ENCODE measurements at regions not wholly inside any gene's neighbourhood (a gene's known extent, or its start where the extent isn't known, plus 50 kb on each side); places are given as distances from the start of the nearest gene placed in this dataset.

GRCh38 chr9:1490341-1491232, 440.4 kb downstream of the DMRT2 start:
- ChIA-PET CTCF (ENCODE audit: unreplicated experiment) (no interaction called here), POLR2A (interaction anchor here (0.7 kb wide), 1 partner anchor 510 kb away, joined by 4 read pairs; no protein-coding TSS in a partner anchor)
- TF ChIP-seq CTCF (conservative IDR thresholded peaks at IDR 0.05; ENCODE audit: low read length) (no peak), EZH2phosphoT487 (IDR thresholded peaks at IDR 0.05; ENCODE audit: borderline replicate concordance, low read depth, low read length) (no peak)
- Histone ChIP-seq H3K4me3 (ENCODE audit: low read depth, low read length, poor library complexity, severe bottlenecking) (no peak overlapping the region), H3K27ac (ENCODE audit: low read depth, low read length, poor library complexity, severe bottlenecking) (no peak overlapping the region), H4K20me1 (ENCODE audit: insufficient read depth, low read length) (no peaks in the 10 kb centered on the region), H3K9me3 (ENCODE audit: low read length) (no peaks in the 10 kb centered on the region), H3K36me3 (ENCODE audit: insufficient read depth, low read length) (no peaks in the 10 kb centered on the region), H3K79me2 (ENCODE audit: insufficient read depth, low read depth, low read length) (no peaks in the 10 kb centered on the region), H2AFZ (ENCODE audit: low read length) (no peak overlapping the region), H3K4me2 (ENCODE audit: low read length) (no peak overlapping the region), H3K9me2 (ENCODE audit: insufficient read depth, low read length) (no peaks in the 10 kb centered on the region), H3K4me1 (ENCODE audit: insufficient read depth, low read length, poor library complexity, severe bottlenecking) (no peaks in the 10 kb centered on the region)
- BruUV-seq (replicated peaks): no TSS peak
- no peak for DNase-seq (ENCODE audit: low spot score)
- intact Hi-C loops (cut with micrococcal nuclease; ENCODE audit: unreplicated experiment): no loop called here

GRCh38 chr9:1492156-1492555, 442.0 kb downstream of the DMRT2 start:
- POLR2A ChIA-PET: interaction anchor here (0.9 kb wide), 1 partner anchor 252 kb away, joined by 3 read pairs; no protein-coding TSS in a partner anchor
- BruUV-seq (replicated peaks): no TSS peak
- Histone ChIP-seq H3K79me2 (ENCODE audit: insufficient read depth, low read depth, low read length) (no peaks in the 10 kb centered on the region), H3K4me2 (ENCODE audit: low read length) (no peak overlapping the region), H3K36me3 (ENCODE audit: insufficient read depth, low read length) (no peaks in the 10 kb centered on the region), H4K20me1 (ENCODE audit: insufficient read depth, low read length) (no peaks in the 10 kb centered on the region), H3K4me3 (ENCODE audit: low read depth, low read length, poor library complexity, severe bottlenecking) (no peak overlapping the region), H3K27ac (ENCODE audit: low read depth, low read length, poor library complexity, severe bottlenecking) (no peak overlapping the region), H3K9me3 (ENCODE audit: low read length) (no peaks in the 10 kb centered on the region), H2AFZ (ENCODE audit: low read length) (no peak overlapping the region), H3K4me1 (ENCODE audit: insufficient read depth, low read length, poor library complexity, severe bottlenecking) (no peaks in the 10 kb centered on the region), H3K9me2 (ENCODE audit: insufficient read depth, low read length) (no peaks in the 10 kb centered on the region)
- DNase-seq (ENCODE audit: low spot score): no peak
- TF ChIP-seq EZH2phosphoT487 (IDR thresholded peaks at IDR 0.05; ENCODE audit: borderline replicate concordance, low read depth, low read length): no peak
- TF ChIP-seq CTCF (conservative IDR thresholded peaks at IDR 0.05; ENCODE audit: low read length): no peak
- CTCF ChIA-PET (ENCODE audit: unreplicated experiment): interaction anchor here (0.6 kb wide), 1 partner anchor 15 kb away, joined by 3 read pairs; no protein-coding TSS in a partner anchor
- intact Hi-C loops (cut with micrococcal nuclease; ENCODE audit: unreplicated experiment): no loop called here

Data from OCI-LY7 (cell line).